H9 (cell line): ENCODE measurements at regions not wholly inside any gene's neighbourhood (a gene's known extent, or its start where the extent isn't known, plus 50 kb on each side); places are given as distances from the start of the nearest gene placed in this dataset.
"Not testable (repeated sequence)": the region's sequence is repeated elsewhere in the genome, so short reads cannot be mapped to it uniquely, and the experiment has no call there.

Experiments used
- DNase-seq: peaks from one replicate; pipeline ENCODE4 v3.0.0-alpha.2; 2017
- H2AFZ ChIP-seq: one replicate; pipeline ENCODE4 v1.6.1; 2013; ENCODE audit warnings: mild to moderate bottlenecking, low read length, control low read depth, moderate library complexity
- H2AK5ac ChIP-seq: 2 replicates; pipeline ENCODE4 v1.6.1; 2013; ENCODE audit warnings: low read length, control low read depth, mixed read lengths; ENCODE audit not compliant: insufficient read length
- H2BK120ac ChIP-seq: one replicate; pipeline ENCODE4 v1.6.1; 2013; ENCODE audit warnings: low read depth, mild to moderate bottlenecking, low read length, control low read depth, inconsistent platforms; ENCODE audit not compliant: poor library complexity, severe bottlenecking
- H2BK12ac ChIP-seq: 2 replicates; pipeline ENCODE4 v1.6.1; 2013; ENCODE audit warnings: low read length, control low read depth, mixed read lengths, low read depth; ENCODE audit not compliant: insufficient read length
- H2BK15ac ChIP-seq: 2 replicates; pipeline ENCODE4 v1.6.1; 2013; ENCODE audit warnings: low read depth, low read length, control low read depth
- H2BK20ac ChIP-seq: one replicate; pipeline ENCODE4 v1.6.1; 2013; ENCODE audit warnings: low read depth, mild to moderate bottlenecking, low read length, control low read depth, inconsistent platforms; ENCODE audit not compliant: poor library complexity, severe bottlenecking
- H2BK5ac ChIP-seq: 2 replicates; pipeline ENCODE4 v1.6.1; 2013; ENCODE audit warnings: low read length, control low read depth, mixed read lengths; ENCODE audit not compliant: insufficient read length
- H3K14ac ChIP-seq: 2 replicates; pipeline ENCODE4 v1.6.1; 2013; ENCODE audit warnings: low read length, control low read depth; ENCODE audit not compliant: insufficient read depth
- H3K18ac ChIP-seq: 2 replicates; pipeline ENCODE4 v1.6.1; 2013; ENCODE audit warnings: low read depth, mild to moderate bottlenecking, mixed read lengths, low read length, control low read depth; ENCODE audit not compliant: insufficient read length
- H3K23ac ChIP-seq: 2 replicates; pipeline ENCODE4 v1.6.1; 2013; ENCODE audit warnings: low read length, control low read depth, mixed read lengths, low read depth; ENCODE audit not compliant: insufficient read length
- H3K23me2 ChIP-seq: 2 replicates; pipeline ENCODE4 v1.6.1; 2013; ENCODE audit warnings: low read depth, mild to moderate bottlenecking, mixed read lengths, low read length, control low read depth; ENCODE audit not compliant: insufficient read length, poor library complexity, severe bottlenecking
- H3K27ac ChIP-seq: 2 replicates; pipeline ENCODE4 v1.5.1; 2013; ENCODE audit warnings: low read length, control low read depth, mixed read lengths, low read depth; ENCODE audit not compliant: insufficient read length
- H3K27me3 ChIP-seq: 2 replicates; pipeline ENCODE4 v1.6.1; 2013; ENCODE audit warnings: low read length, control low read depth, inconsistent platforms; ENCODE audit not compliant: insufficient read depth
- H3K4ac ChIP-seq: 2 replicates; pipeline ENCODE4 v1.6.1; 2013; ENCODE audit warnings: low read depth, mild to moderate bottlenecking, control low read depth, inconsistent platforms, low read length, moderate library complexity
- H3K4me1 ChIP-seq: 2 replicates; pipeline ENCODE4 v1.6.1; 2013; ENCODE audit warnings: low read length, control low read depth, inconsistent platforms; ENCODE audit not compliant: insufficient read depth
- H3K4me2 ChIP-seq: 2 replicates; pipeline ENCODE4 v1.6.1; 2013; ENCODE audit warnings: low read length, control low read depth, mixed read lengths; ENCODE audit not compliant: insufficient read length, insufficient read depth
- H3K56ac ChIP-seq: 2 replicates; pipeline ENCODE4 v1.6.1; 2013; ENCODE audit warnings: low read depth, mild to moderate bottlenecking, mixed read lengths, low read length, control low read depth; ENCODE audit not compliant: insufficient read length
- H3K79me1 ChIP-seq: 2 replicates; pipeline ENCODE4 v1.6.1; 2013; ENCODE audit warnings: low read depth, mild to moderate bottlenecking, moderate library complexity, low read length, control low read depth, inconsistent platforms; ENCODE audit not compliant: insufficient read depth, poor library complexity, severe bottlenecking
- H3K79me2 ChIP-seq: 2 replicates; pipeline ENCODE4 v1.6.1; 2013; ENCODE audit warnings: low read length, control low read depth, inconsistent platforms; ENCODE audit not compliant: insufficient read depth
- H3K9ac ChIP-seq: 2 replicates; pipeline ENCODE4 v1.6.1; 2013; ENCODE audit warnings: low read length, control low read depth, mixed read lengths; ENCODE audit not compliant: insufficient read length; ENCODE audit errors: extremely low read depth
- H3K9me3 ChIP-seq: one replicate; pipeline ENCODE4 v1.6.1; 2013; ENCODE audit warnings: low read depth, low read length, inconsistent platforms; ENCODE audit not compliant: control insufficient read depth
- H3T11ph ChIP-seq: one replicate; pipeline ENCODE4 v1.6.1; 2013; ENCODE audit warnings: mild to moderate bottlenecking, low read length, control low read depth, inconsistent platforms
- H4K20me1 ChIP-seq: one replicate; pipeline ENCODE4 v1.6.1; 2013; ENCODE audit not compliant: control insufficient read depth, insufficient read length, insufficient read depth
- H4K5ac ChIP-seq: 2 replicates; pipeline ENCODE4 v1.6.1; 2013; ENCODE audit warnings: low read depth, mild to moderate bottlenecking, mixed read lengths, low read length, control low read depth; ENCODE audit not compliant: insufficient read length
- H4K8ac ChIP-seq: replicated peaks from 2 replicates; pipeline ENCODE4 v1.6.1; 2013; ENCODE audit warnings: low read length, control low read depth, mixed read lengths, low read depth; ENCODE audit not compliant: insufficient read length
- H4K91ac ChIP-seq: 2 replicates; pipeline ENCODE4 v1.6.1; 2013; ENCODE audit warnings: low read depth, mild to moderate bottlenecking, moderate library complexity, mixed read lengths, low read length, control low read depth; ENCODE audit not compliant: insufficient read length
- H3K27ac Mint-ChIP-seq, 3 experiments: 2 replicates in 2 of 3; 3 replicates in 1 of 3; pipeline ENCODE4 v1.8.0; 2020 to 2021; ENCODE audit warnings: mixed read lengths in 3 of 3, mild to moderate bottlenecking in 1 of 3, moderate library complexity in 1 of 3
- H3K27me3 Mint-ChIP-seq: 2 replicates; pipeline ENCODE4 v1.8.0; 2021; ENCODE audit warnings: low read depth, mild to moderate bottlenecking, moderate library complexity, mixed read lengths
- H3K36me3 Mint-ChIP-seq, 3 experiments: 2 replicates in 2 of 3; 3 replicates in 1 of 3; pipeline ENCODE4 v1.8.0; 2020 to 2021; ENCODE audit warnings: low read depth in 3 of 3, mixed read lengths in 3 of 3; ENCODE audit not compliant: insufficient read depth in 1 of 3
- H3K4me1 Mint-ChIP-seq, 2 experiments: 2 replicates each; pipeline ENCODE4 v1.8.0; 2020; ENCODE audit warnings: mixed read lengths in 2 of 2
- H3K4me3 Mint-ChIP-seq, 2 experiments: 2 replicates in 1 of 2; 3 replicates in 1 of 2; pipeline ENCODE4 v1.8.0; 2020 to 2021; ENCODE audit warnings: mild to moderate bottlenecking in 2 of 2, mixed read lengths in 2 of 2, moderate library complexity in 1 of 2
- H3K9me3 Mint-ChIP-seq, 2 experiments: 2 replicates in 1 of 2; 3 replicates in 1 of 2; pipeline ENCODE4 v1.8.0; 2020; ENCODE audit warnings: mild to moderate bottlenecking in 2 of 2, mixed read lengths in 2 of 2, moderate library complexity in 1 of 2
- WGBS: extraction: QIAGEN DNeasy Blood & Tissue Kit; methylation state at CpG from one replicate; pipeline ENCODE4 v1.1.7; 2013; ENCODE audit warnings: missing lambda C conversion rate, low lambda C conversion rate, mixed read lengths; ENCODE audit not compliant: insufficient read length; ENCODE audit errors: extremely low coverage; 5-methylcytosine and 5-hydroxymethylcytosine counted together
- TF ChIP-seq, protein P1 (sequence below): fragments of 200-600 bp; sonication (generic); conservative IDR thresholded peaks from 3 replicates; pipeline ENCODE4 v1.8.0; 2021; ENCODE audit warnings: antibody characterized with exemption, mild to moderate bottlenecking

- Histone ChIP-seq H2BK15ac (no peak overlapping the region), H4K20me1 (no peaks in the 10 kb centered on the region), H3K4me1 (no peaks in the 10 kb centered on the region), H4K91ac (no peak overlapping the region), H4K8ac (no peak overlapping the region), H3K27ac (no peak overlapping the region), H2BK5ac (no peak overlapping the region), H4K5ac (no peak overlapping the region), H3K79me2 (no peaks in the 10 kb centered on the region), H2BK120ac (no peak overlapping the region), H3K18ac (no peak overlapping the region), H2AFZ (no peak overlapping the region), H3K9ac (no peak overlapping the region), H3K4ac (no peak overlapping the region), H2BK12ac (no peak overlapping the region), H3K23ac (no peak overlapping the region), H3T11ph (no peak overlapping the region), H2AK5ac (no peak overlapping the region), H3K14ac (0 out of 2 replicates have a peak overlapping the region, but pooled peaks have one; percentile 58), H3K56ac (no peak overlapping the region), H3K4me2 (no peak overlapping the region), H3K79me1 (no peaks in the 10 kb centered on the region), H3K23me2 (no peaks in the 10 kb centered on the region), H3K27me3 (no peaks in the 10 kb centered on the region), H3K9me3 (no peaks in the 10 kb centered on the region), H2BK20ac (no peak overlapping the region)
- DNase-seq, result no peak
- TF ChIP-seq, protein P1, sequence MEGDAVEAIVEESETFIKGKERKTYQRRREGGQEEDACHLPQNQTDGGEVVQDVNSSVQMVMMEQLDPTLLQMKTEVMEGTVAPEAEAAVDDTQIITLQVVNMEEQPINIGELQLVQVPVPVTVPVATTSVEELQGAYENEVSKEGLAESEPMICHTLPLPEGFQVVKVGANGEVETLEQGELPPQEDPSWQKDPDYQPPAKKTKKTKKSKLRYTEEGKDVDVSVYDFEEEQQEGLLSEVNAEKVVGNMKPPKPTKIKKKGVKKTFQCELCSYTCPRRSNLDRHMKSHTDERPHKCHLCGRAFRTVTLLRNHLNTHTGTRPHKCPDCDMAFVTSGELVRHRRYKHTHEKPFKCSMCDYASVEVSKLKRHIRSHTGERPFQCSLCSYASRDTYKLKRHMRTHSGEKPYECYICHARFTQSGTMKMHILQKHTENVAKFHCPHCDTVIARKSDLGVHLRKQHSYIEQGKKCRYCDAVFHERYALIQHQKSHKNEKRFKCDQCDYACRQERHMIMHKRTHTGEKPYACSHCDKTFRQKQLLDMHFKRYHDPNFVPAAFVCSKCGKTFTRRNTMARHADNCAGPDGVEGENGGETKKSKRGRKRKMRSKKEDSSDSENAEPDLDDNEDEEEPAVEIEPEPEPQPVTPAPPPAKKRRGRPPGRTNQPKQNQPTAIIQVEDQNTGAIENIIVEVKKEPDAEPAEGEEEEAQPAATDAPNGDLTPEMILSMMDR, result no peak
- Mint-ChIP-seq H3K4me1 (peaks cover 7 to 11% of the 10 kb centered on the region in 2 experiments; a peak in 3 of 4 replicates), H3K27me3 (no peaks in the 10 kb centered on the region), H3K36me3 (peaks cover 0 to 28% (median 6%) of the 10 kb centered on the region in 3 experiments; a peak in 4 of 7 replicates), H3K4me3 (no peak overlapping the region), H3K9me3 (peaks cover 17 to 24% of the 10 kb centered on the region in 2 experiments; a peak in 4 of 5 replicates), H3K27ac (no peak overlapping the region)
- WGBS, result no CpG with 5 or more reads among the region's 3 CpGs
These were observed 325.2 kb downstream of the CETN3 start for GRCh38 chr5:90084342-90084741.

DNA sequence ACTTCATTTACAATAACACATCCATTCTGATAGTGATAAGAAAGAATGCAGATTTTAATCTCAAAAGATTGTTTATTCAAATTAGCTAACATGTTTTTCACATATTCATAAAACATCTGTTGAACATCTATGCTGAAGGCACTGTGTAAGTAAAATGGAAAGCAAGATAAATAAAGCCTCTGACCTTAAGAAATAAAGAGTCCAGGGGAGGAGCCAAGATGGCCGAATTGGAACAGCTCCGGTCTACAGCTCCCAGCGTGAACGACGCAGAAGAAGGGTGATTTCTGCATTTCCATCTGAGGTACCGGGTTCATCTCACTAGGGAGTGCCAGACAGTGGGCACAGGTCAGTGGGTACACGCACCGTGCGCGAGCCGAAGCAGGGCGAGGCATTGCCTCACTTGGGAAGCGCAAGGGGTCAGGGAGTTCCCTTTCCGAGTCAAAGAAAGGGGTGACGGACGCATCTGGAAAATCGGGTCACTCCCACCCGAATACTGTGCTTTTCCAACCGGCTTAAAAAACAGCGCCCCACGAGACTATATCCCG, 336.5 kb downstream of the CETN3 start:
- H3K9me3 Mint-ChIP-seq, H3K4me1 Mint-ChIP-seq, H3K79me2 ChIP-seq, H3K23ac ChIP-seq, H3K56ac ChIP-seq, H3K27ac ChIP-seq, H4K5ac ChIP-seq, H3T11ph ChIP-seq, H3K4ac ChIP-seq, H3K14ac ChIP-seq, H3K4me1 ChIP-seq, H2AK5ac ChIP-seq, H3K9me3 ChIP-seq, H3K79me1 ChIP-seq, H4K8ac ChIP-seq, H2BK120ac ChIP-seq, H2BK15ac ChIP-seq, H2BK12ac ChIP-seq, H3K9ac ChIP-seq, H4K91ac ChIP-seq, H2AFZ ChIP-seq, H3K36me3 Mint-ChIP-seq, H3K27me3 ChIP-seq, H2BK20ac ChIP-seq, H3K4me2 ChIP-seq, H3K27me3 Mint-ChIP-seq, H4K20me1 ChIP-seq, H2BK5ac ChIP-seq, H3K23me2 ChIP-seq, DNase-seq: not testable (repeated sequence)
- WGBS, result no CpG with 5 or more reads among the region's 22 CpGs
- H3K4me3 Mint-ChIP-seq, result peak overlapping the region in 1 of 2 experiments; percentile 56; a peak in 4 of 5 replicates
- peak overlapping the region in 2 of 3 experiments; percentile 92 to 95; a peak in 5 of 7 replicates for H3K27ac Mint-ChIP-seq
- peak overlapping the region; percentile 45 for H3K18ac ChIP-seq
